MCF 10A (cell line): ENCODE measurements at regions not wholly inside any gene's neighbourhood (a gene's known extent, or its start where the extent isn't known, plus 50 kb on each side); places are given as distances from the start of the nearest gene placed in this dataset.

Experiments used
- BruUV-seq: library from RNA; stranded (reverse); fragments of 400-500 nt; replicated peaks from 2 replicates; lab custom pipeline; 2021; lab: Mats Ljungman, UMichigan
- CTCF ChIA-PET: fragments of 300-600 bp; sonication (Branson Sonifier 250); formaldehyde crosslinking; extraction: SDS; loops from one replicate; lab custom pipeline; 2021; ENCODE audit warnings: antibody characterized with exemption, inconsistent platforms; lab: Yijun Ruan, JAX
- POLR2A ChIA-PET: fragments of 300-600, 350-650 bp; sonication (Branson Sonifier 250); formaldehyde crosslinking; extraction: SDS; loops from one replicate; lab custom pipeline; 2020; ENCODE audit warnings: antibody characterized with exemption, inconsistent platforms; lab: Yijun Ruan, JAX
- DNase-seq: peaks from one replicate; pipeline ENCODE4 v3.0.0-alpha.2; 2018; ENCODE audit not compliant: unreplicated experiment
- H3K27ac Mint-ChIP-seq: one replicate; pipeline ENCODE4 v1.8.0; 2022; ENCODE audit warnings: mild to moderate bottlenecking, low read depth, mixed read lengths; ENCODE audit not compliant: unreplicated experiment
- H3K27me3 Mint-ChIP-seq: one replicate; pipeline ENCODE4 v1.8.0; 2022; ENCODE audit warnings: mixed read lengths; ENCODE audit not compliant: insufficient read depth, unreplicated experiment
- H3K36me3 Mint-ChIP-seq: one replicate; pipeline ENCODE4 v1.8.0; 2022; ENCODE audit warnings: mild to moderate bottlenecking, moderate library complexity, mixed read lengths; ENCODE audit not compliant: insufficient read depth, unreplicated experiment
- H3K4me1 Mint-ChIP-seq: one replicate; pipeline ENCODE4 v1.8.0; 2022; ENCODE audit warnings: mixed read lengths; ENCODE audit not compliant: insufficient read depth, unreplicated experiment
- H3K4me3 Mint-ChIP-seq: one replicate; pipeline ENCODE4 v1.8.0; 2022; ENCODE audit warnings: mild to moderate bottlenecking, moderate library complexity, mixed read lengths; ENCODE audit not compliant: unreplicated experiment
- H3K9me3 Mint-ChIP-seq: one replicate; pipeline ENCODE4 v1.8.0; 2022; ENCODE audit warnings: mixed read lengths; ENCODE audit not compliant: unreplicated experiment
- CTCF ChIP-seq: fragments of 200-600 bp; IDR thresholded peaks from one replicate; pipeline ENCODE4 v1.8.0; 2022; ENCODE audit warnings: antibody characterized with exemption, mild to moderate bottlenecking; ENCODE audit not compliant: unreplicated experiment
- intact Hi-C: fragments of 100-400 bp; cut with micrococcal nuclease; formaldehyde crosslinking; loops from 2 replicates; pipeline ENCODE4 v1.14.1; 2022

GRCh38 chr5:82723168-82723567, 354.0 kb downstream of the TMEM167A start:
- no peak overlapping the region for H3K4me3 Mint-ChIP-seq
- H3K9me3 Mint-ChIP-seq = no peaks in the 10 kb centered on the region
- H3K4me1 Mint-ChIP-seq = peaks cover 5% of the 10 kb centered on the region
- no peaks in the 10 kb centered on the region for H3K27me3 Mint-ChIP-seq
- no peaks in the 10 kb centered on the region for H3K36me3 Mint-ChIP-seq
- POLR2A ChIA-PET = no interaction called here
- intact Hi-C loops = no loop called here
- CTCF ChIA-PET = interaction anchor here (1.0 kb wide), 1 partner anchor 82 kb away, joined by 3 read pairs; no protein-coding TSS in a partner anchor
- H3K27ac Mint-ChIP-seq = no peak overlapping the region
- BruUV-seq = no TSS peak
- no peak for DNase-seq
- TF ChIP-seq CTCF = no peak

GRCh38 chr5:82721087-82721410, 356.1 kb downstream of the TMEM167A start:
- CTCF ChIA-PET = no interaction called here

GRCh38 chr5:82720213-82721086, 356.7 kb downstream of the TMEM167A start:
- ChIA-PET CTCF (interaction anchor here (0.7 kb wide), 1 partner anchor 78 kb away, joined by 5 read pairs; no protein-coding TSS in a partner anchor), POLR2A (interaction anchor here (0.7 kb wide), 1 partner anchor 184 kb away, joined by 3 read pairs; no protein-coding TSS in a partner anchor)
- H3K9me3 Mint-ChIP-seq = no peaks in the 10 kb centered on the region
- H3K27me3 Mint-ChIP-seq = no peaks in the 10 kb centered on the region
- H3K4me3 Mint-ChIP-seq = no peak overlapping the region
- H3K4me1 Mint-ChIP-seq = peaks cover 5% of the 10 kb centered on the region
- no peak for TF ChIP-seq CTCF
- intact Hi-C loops = no loop called here
- H3K36me3 Mint-ChIP-seq = no peaks in the 10 kb centered on the region
- BruUV-seq = no TSS peak
- DNase-seq = no peak
- H3K27ac Mint-ChIP-seq = no peak overlapping the region

More at GRCh38 chr5:82721087-82721410, 356.1 kb downstream of the TMEM167A start:
- BruUV-seq = no TSS peak
- Mint-ChIP-seq H3K36me3 (no peaks in the 10 kb centered on the region), H3K27me3 (no peaks in the 10 kb centered on the region), H3K4me3 (no peak overlapping the region), H3K27ac (no peak overlapping the region), H3K9me3 (no peaks in the 10 kb centered on the region), H3K4me1 (peaks cover 5% of the 10 kb centered on the region)
- POLR2A ChIA-PET = no interaction called here
- TF ChIP-seq CTCF = no peak
- no peak for DNase-seq
- intact Hi-C loops = no loop called here

- peaks cover 5% of the 10 kb centered on the region for H3K4me1 Mint-ChIP-seq
- H3K27ac Mint-ChIP-seq = no peak overlapping the region
- intact Hi-C loops = no loop called here
- BruUV-seq = no TSS peak
- TF ChIP-seq CTCF = no peak
- no peaks in the 10 kb centered on the region for H3K36me3 Mint-ChIP-seq
- CTCF ChIA-PET = interaction anchor here (0.6 to 0.7 kb wide), 2 partner anchors 77 to 841 kb away, joined by 3 to 5 read pairs; no protein-coding TSS in a partner anchor
- no peak for DNase-seq
- POLR2A ChIA-PET = interaction anchor here (0.7 kb wide), 1 partner anchor 185 kb away, joined by 3 read pairs; no protein-coding TSS in a partner anchor
- no peak overlapping the region for H3K4me3 Mint-ChIP-seq
- no peaks in the 10 kb centered on the region for H3K27me3 Mint-ChIP-seq
- H3K9me3 Mint-ChIP-seq = no peaks in the 10 kb centered on the region
Observed at GRCh38 chr5:82719368-82719767, 357.8 kb downstream of the TMEM167A start.
